ENCODE measurements at regions not wholly inside any gene's neighbourhood (a gene's known extent, or its start where the extent isn't known, plus 50 kb on each side); places are given as distances from the start of the nearest gene placed in this dataset. TPM values are rescaled to one million over a fixed set of nuclear protein-coding genes. Genes with fewer than 3 reads are reported as not detected.

Small RNA genes in the stretch of these regions (small RNA-seq; reads per million reads assigned to genes)
- gene AC092580.3 (not detected), gene RNU6ATAC37P (not detected), gene SNRPEP5 (not detected)
